Lung (tissue), 11 donors: ENCODE measurements at regions not wholly inside any gene's neighbourhood (a gene's known extent, or its start where the extent isn't known, plus 50 kb on each side); places are given as distances from the start of the nearest gene placed in this dataset.

Experiments used
- ATAC-seq: fragments of 200-7000 bp; cut with Tn5 transposase; one replicate; pipeline ENCODE4 v1.9.1; 2020; ENCODE audit warnings: moderate number of reproducible peaks; ENCODE audit not compliant: insufficient read depth, low FRiP score
- DNase-seq, 3 donors: peaks; one replicate each; pipeline ENCODE4 v3.0.0-alpha.2; 2013 to 2017
- H3K27ac ChIP-seq, 2 donors: one replicate each; pipeline ENCODE4 v1.5.1; 2013; ENCODE audit warnings: mild to moderate bottlenecking in 2 of 2, moderate library complexity in 2 of 2, control low read depth in 1 of 2, inconsistent platforms in 1 of 2, low read depth in 1 of 2, low read length in 1 of 2
- H3K27me3 ChIP-seq, 3 donors: one replicate each; pipeline ENCODE4 v1.5.1; 2013; ENCODE audit warnings: low read length in 2 of 3; ENCODE audit not compliant: control insufficient read depth in 3 of 3, insufficient read depth in 3 of 3
- H3K36me3 ChIP-seq, 4 donors: one replicate each; pipeline ENCODE4 v1.5.1; 2013; ENCODE audit warnings: low read length in 4 of 4, mild to moderate bottlenecking in 1 of 4, moderate library complexity in 1 of 4; ENCODE audit not compliant: control insufficient read depth in 4 of 4, insufficient read depth in 4 of 4
- H3K4me1 ChIP-seq, 5 donors: one replicate each; pipeline ENCODE4 v1.5.1; 2013; ENCODE audit warnings: low read length in 5 of 5, mild to moderate bottlenecking in 2 of 5, moderate library complexity in 1 of 5; ENCODE audit not compliant: control insufficient read depth in 5 of 5, insufficient read depth in 5 of 5
- H3K4me3 ChIP-seq: one replicate; pipeline ENCODE4 v1.5.1; 2013; ENCODE audit warnings: mild to moderate bottlenecking, control low read depth, moderate library complexity
- H3K9ac ChIP-seq, 2 donors: one replicate each; pipeline ENCODE4 v1.5.1; 2013; ENCODE audit warnings: low read length in 2 of 2, control low read depth in 1 of 2; ENCODE audit not compliant: insufficient read depth in 1 of 2
- H3K9me3 ChIP-seq, 4 donors: one replicate each; pipeline ENCODE4 v1.5.1; 2013; ENCODE audit warnings: low read length in 3 of 4, mild to moderate bottlenecking in 1 of 4, moderate library complexity in 1 of 4; ENCODE audit not compliant: control insufficient read depth in 4 of 4, insufficient read depth in 3 of 4
- WGBS, 2 donors: extraction: QIAGEN DNeasy Blood & Tissue Kit; methylation state at CpG; one replicate each; pipeline ENCODE4 v1.1.7; 2013; 5-methylcytosine and 5-hydroxymethylcytosine counted together
- TF ChIP-seq, protein P1 (sequence below): IDR thresholded peaks from 2 replicates; pipeline ENCODE4 v1.5.1; 2012; ENCODE audit warnings: mild to moderate bottlenecking; ENCODE audit errors: control extremely low read depth, extremely low read depth
- donor health status: control.
- donor health status: control.
- donor health status: Bipolar disorder and iron deficiency.
- donor health status: healthy.
- donor health status: DM: yes; HTN: yes; CAD: no.

GRCh38 chr5:87170799-87171198, 96.9 kb upstream of the RASA1 start:
- TF ChIP-seq, protein P1, sequence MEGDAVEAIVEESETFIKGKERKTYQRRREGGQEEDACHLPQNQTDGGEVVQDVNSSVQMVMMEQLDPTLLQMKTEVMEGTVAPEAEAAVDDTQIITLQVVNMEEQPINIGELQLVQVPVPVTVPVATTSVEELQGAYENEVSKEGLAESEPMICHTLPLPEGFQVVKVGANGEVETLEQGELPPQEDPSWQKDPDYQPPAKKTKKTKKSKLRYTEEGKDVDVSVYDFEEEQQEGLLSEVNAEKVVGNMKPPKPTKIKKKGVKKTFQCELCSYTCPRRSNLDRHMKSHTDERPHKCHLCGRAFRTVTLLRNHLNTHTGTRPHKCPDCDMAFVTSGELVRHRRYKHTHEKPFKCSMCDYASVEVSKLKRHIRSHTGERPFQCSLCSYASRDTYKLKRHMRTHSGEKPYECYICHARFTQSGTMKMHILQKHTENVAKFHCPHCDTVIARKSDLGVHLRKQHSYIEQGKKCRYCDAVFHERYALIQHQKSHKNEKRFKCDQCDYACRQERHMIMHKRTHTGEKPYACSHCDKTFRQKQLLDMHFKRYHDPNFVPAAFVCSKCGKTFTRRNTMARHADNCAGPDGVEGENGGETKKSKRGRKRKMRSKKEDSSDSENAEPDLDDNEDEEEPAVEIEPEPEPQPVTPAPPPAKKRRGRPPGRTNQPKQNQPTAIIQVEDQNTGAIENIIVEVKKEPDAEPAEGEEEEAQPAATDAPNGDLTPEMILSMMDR = no peak
- H3K27me3 ChIP-seq = no peaks in the 10 kb centered on the region
- no peak overlapping the region for H3K9ac ChIP-seq
- H3K9me3 ChIP-seq = no peaks in the 10 kb centered on the region
- H3K27ac ChIP-seq = no peak overlapping the region
- DNase-seq = no peak
- no peaks in the 10 kb centered on the region for H3K4me1 ChIP-seq
- H3K36me3 ChIP-seq = no peaks in the 10 kb centered on the region
- 78 to 83% methylated on average over 3 of the region's 3 CpGs for WGBS, 2 donors
- ATAC-seq = no peak
- no peak overlapping the region for H3K4me3 ChIP-seq

DNA sequence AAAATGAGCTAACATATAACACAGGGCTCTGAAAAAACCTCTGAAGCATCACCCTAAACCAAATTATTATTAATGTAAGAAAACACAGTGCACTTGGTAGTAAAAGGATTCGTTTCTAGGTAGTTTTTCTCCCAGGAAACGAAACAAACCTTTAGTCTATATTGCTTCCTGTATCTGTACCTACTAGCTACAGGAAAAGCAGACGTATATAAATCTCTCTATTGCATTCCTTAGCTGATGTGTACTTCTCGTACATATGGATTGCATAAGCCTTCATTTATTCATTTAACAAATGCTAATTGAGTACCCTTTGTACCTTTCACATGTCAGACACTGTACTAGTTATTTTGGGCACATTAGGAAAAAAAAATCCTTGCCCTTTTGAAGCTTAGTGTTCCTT, 85.0 kb upstream of the RASA1 start:
- 47% methylated on average over 4 of the region's 4 CpGs for WGBS, 2 donors
- TF ChIP-seq, protein P1 = no peak
- DNase-seq (no peak), ATAC-seq (no peak)
- H3K9ac ChIP-seq = no peak overlapping the region
- no peaks in the 10 kb centered on the region for H3K9me3 ChIP-seq
- no peaks in the 10 kb centered on the region for H3K27me3 ChIP-seq
- no peaks in the 10 kb centered on the region for H3K4me1 ChIP-seq
- H3K27ac ChIP-seq = no peak overlapping the region
- H3K4me3 ChIP-seq = no peak overlapping the region
- no peaks in the 10 kb centered on the region for H3K36me3 ChIP-seq

DNA sequence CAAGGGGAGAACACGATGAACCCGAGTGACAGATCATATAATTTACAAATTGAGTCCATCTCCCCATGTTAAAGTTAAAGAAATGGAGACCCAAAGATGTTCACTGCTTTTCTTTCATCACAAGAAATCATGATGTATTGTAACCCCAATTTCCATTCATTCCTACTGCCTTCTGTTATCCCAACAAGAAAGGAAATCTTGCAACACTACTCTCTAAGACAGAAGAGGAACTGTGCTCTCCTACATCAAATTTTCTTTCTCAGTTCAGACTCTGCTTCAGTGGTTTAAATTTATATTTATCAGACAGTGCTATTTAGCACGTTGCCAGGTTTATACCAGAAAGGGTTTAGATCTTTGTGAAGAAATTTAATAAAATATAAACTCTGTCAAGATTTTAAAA, 83.8 kb upstream of the RASA1 start:
- TF ChIP-seq, protein P1 = no peak
- 74 to 82% methylated on average over 3 of the region's 3 CpGs for WGBS, 2 donors
- ATAC-seq (no peak), DNase-seq (no peak)
- no peaks in the 10 kb centered on the region for H3K36me3 ChIP-seq
- no peaks in the 10 kb centered on the region for H3K9me3 ChIP-seq
- no peak overlapping the region for H3K9ac ChIP-seq
- no peaks in the 10 kb centered on the region for H3K4me1 ChIP-seq
- H3K4me3 ChIP-seq = no peak overlapping the region
- no peaks in the 10 kb centered on the region for H3K27me3 ChIP-seq
- no peak overlapping the region for H3K27ac ChIP-seq

- DNase-seq = no peak
- 82 to 86% methylated on average over 5 of the region's 5 CpGs for WGBS, 2 donors
- ATAC-seq = no peak
- Histone ChIP-seq H3K4me3 (no peak overlapping the region), H3K9ac (no peak overlapping the region), H3K4me1 (no peaks in the 10 kb centered on the region), H3K27ac (no peak overlapping the region), H3K36me3 (no peaks in the 10 kb centered on the region), H3K9me3 (no peaks in the 10 kb centered on the region), H3K27me3 (no peaks in the 10 kb centered on the region)
- TF ChIP-seq, protein P1 = no peak
Observed at GRCh38 chr5:87184605-87185004, 83.1 kb upstream of the RASA1 start.
